ENCODE measurements at regions not wholly inside any gene's neighbourhood (a gene's known extent, or its start where the extent isn't known, plus 50 kb on each side); places are given as distances from the start of the nearest gene placed in this dataset.

- no peak for TF ChIP-seq SIN3A (IDR thresholded peaks at IDR 0.05; ENCODE audit: borderline replicate concordance, insufficient read depth, low read length)
- TF ChIP-seq REST (IDR thresholded peaks at IDR 0.05; ENCODE audit: insufficient read depth in 1 of 2, low read depth in 2 of 2, low read length in 2 of 2) = no peak
- no peak for TF ChIP-seq FOXP2 (optimal IDR thresholded peaks at IDR 0.05; ENCODE audit: borderline replicate concordance, extremely low read depth, extremely low read length, insufficient read depth)
- no peak for TF ChIP-seq TAF1 (IDR thresholded peaks at IDR 0.05; ENCODE audit: borderline replicate concordance, insufficient read depth, low read length)
- TF ChIP-seq POLR2AphosphoS5 (IDR thresholded peaks at IDR 0.05; ENCODE audit: low read depth, low read length) = no peak
These were observed 77.6 kb upstream of the SESN3 start for GRCh38 chr11:95308512-95309035.

- no peak for TF ChIP-seq TAF1 (IDR thresholded peaks at IDR 0.05; ENCODE audit: borderline replicate concordance, insufficient read depth, low read length)
- TF ChIP-seq SIN3A (IDR thresholded peaks at IDR 0.05; ENCODE audit: borderline replicate concordance, insufficient read depth, low read length) = no peak
- no peak for TF ChIP-seq REST (IDR thresholded peaks at IDR 0.05; ENCODE audit: insufficient read depth in 1 of 2, low read depth in 2 of 2, low read length in 2 of 2)
- no peak for TF ChIP-seq POLR2AphosphoS5 (IDR thresholded peaks at IDR 0.05; ENCODE audit: low read depth, low read length)
- TF ChIP-seq FOXP2 (optimal IDR thresholded peaks at IDR 0.05; ENCODE audit: borderline replicate concordance, extremely low read depth, extremely low read length, insufficient read depth) = no peak
These were observed 76.3 kb upstream of the SESN3 start for GRCh38 chr11:95307286-95307685.

GRCh38 chr11:95306801-95307200, 75.8 kb upstream of the SESN3 start:
- TF ChIP-seq REST (IDR thresholded peaks at IDR 0.05; ENCODE audit: insufficient read depth in 1 of 2, low read depth in 2 of 2, low read length in 2 of 2) = no peak
- TF ChIP-seq FOXP2 (optimal IDR thresholded peaks at IDR 0.05; ENCODE audit: borderline replicate concordance, extremely low read depth, extremely low read length, insufficient read depth) = no peak
- no peak for TF ChIP-seq SIN3A (IDR thresholded peaks at IDR 0.05; ENCODE audit: borderline replicate concordance, insufficient read depth, low read length)
- no peak for TF ChIP-seq TAF1 (IDR thresholded peaks at IDR 0.05; ENCODE audit: borderline replicate concordance, insufficient read depth, low read length)
- TF ChIP-seq POLR2AphosphoS5 (IDR thresholded peaks at IDR 0.05; ENCODE audit: low read depth, low read length) = no peak

GRCh38 chr11:95306123-95306522, 75.1 kb upstream of the SESN3 start:
- TF ChIP-seq TAF1 (IDR thresholded peaks at IDR 0.05; ENCODE audit: borderline replicate concordance, insufficient read depth, low read length) = no peak
- TF ChIP-seq REST (IDR thresholded peaks at IDR 0.05; ENCODE audit: insufficient read depth in 1 of 2, low read depth in 2 of 2, low read length in 2 of 2) = no peak
- no peak for TF ChIP-seq SIN3A (IDR thresholded peaks at IDR 0.05; ENCODE audit: borderline replicate concordance, insufficient read depth, low read length)
- TF ChIP-seq FOXP2 (optimal IDR thresholded peaks at IDR 0.05; ENCODE audit: borderline replicate concordance, extremely low read depth, extremely low read length, insufficient read depth) = no peak
- TF ChIP-seq POLR2AphosphoS5 (IDR thresholded peaks at IDR 0.05; ENCODE audit: low read depth, low read length) = no peak

- TF ChIP-seq REST (IDR thresholded peaks at IDR 0.05; ENCODE audit: insufficient read depth in 1 of 2, low read depth in 2 of 2, low read length in 2 of 2) (no peak), TAF1 (IDR thresholded peaks at IDR 0.05; ENCODE audit: borderline replicate concordance, insufficient read depth, low read length) (no peak), FOXP2 (optimal IDR thresholded peaks at IDR 0.05; ENCODE audit: borderline replicate concordance, extremely low read depth, extremely low read length, insufficient read depth) (no peak), SIN3A (IDR thresholded peaks at IDR 0.05; ENCODE audit: borderline replicate concordance, insufficient read depth, low read length) (no peak), POLR2AphosphoS5 (IDR thresholded peaks at IDR 0.05; ENCODE audit: low read depth, low read length) (no peak)
These were observed 74.7 kb upstream of the SESN3 start for GRCh38 chr11:95305705-95306104.
